ENCODE measurements at regions not wholly inside any gene's neighbourhood (a gene's known extent, or its start where the extent isn't known, plus 50 kb on each side); places are given as distances from the start of the nearest gene placed in this dataset.
"Not testable (repeated sequence)": the region's sequence is repeated elsewhere in the genome, so short reads cannot be mapped to it uniquely, and the experiment has no call there.

DNA sequence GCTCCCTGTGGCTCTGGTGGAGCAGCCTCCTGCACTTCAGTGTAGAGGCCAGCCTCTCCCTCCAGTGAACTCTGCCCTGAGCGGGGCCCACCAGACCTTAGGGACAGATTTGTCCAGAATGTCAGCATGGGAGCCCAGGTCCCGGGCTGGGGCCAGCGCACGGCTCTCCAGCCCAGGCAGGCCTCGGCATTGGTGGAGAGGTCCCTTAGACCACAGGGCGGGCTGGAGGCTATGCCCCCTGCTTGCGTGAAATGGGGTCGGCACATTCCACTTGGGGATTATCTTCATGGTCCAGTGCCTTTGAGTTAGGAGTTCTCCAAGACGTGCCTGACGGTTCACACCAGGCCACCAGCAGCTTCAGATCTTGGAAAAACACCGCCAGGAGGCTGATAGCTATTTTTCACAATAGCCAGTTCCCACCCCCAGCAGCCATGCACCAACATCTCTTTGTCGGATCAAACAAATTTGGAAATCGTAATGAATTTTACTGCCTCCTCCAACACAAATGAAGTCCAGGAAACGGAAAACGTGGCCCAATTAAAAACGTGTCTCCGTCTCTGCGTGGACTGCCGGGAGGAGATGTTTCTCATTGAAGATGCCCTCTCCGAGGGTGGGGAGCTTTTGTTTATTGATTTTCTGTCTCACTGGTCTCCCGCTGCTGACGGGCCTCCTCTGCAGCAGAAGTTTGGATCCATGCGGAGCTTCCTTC lies 110.0 kb upstream of the CIBAR2 start:
- DNase-seq = no peak

DNA sequence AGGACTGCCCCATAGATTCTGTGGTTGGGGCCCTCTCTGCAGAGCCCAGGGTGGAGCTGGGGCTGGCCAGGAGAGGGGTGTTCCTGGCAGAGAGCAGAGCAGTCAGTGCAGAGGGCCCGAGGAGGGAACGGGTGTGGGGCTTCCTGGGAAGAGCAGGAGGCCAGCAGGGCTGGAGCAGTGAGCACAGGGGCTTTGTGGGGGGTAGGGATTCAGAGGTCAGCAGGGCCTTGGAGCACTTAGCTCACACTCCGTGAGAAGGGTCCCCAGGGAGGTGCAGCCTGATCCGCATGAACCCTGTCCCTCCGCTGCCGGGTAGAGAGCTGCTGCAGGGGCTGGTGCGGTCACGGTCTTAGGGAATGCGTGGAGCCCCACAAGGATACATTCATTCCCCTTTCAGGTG lies 113.0 kb upstream of the CIBAR2 start:
- no peak for DNase-seq

DNA sequence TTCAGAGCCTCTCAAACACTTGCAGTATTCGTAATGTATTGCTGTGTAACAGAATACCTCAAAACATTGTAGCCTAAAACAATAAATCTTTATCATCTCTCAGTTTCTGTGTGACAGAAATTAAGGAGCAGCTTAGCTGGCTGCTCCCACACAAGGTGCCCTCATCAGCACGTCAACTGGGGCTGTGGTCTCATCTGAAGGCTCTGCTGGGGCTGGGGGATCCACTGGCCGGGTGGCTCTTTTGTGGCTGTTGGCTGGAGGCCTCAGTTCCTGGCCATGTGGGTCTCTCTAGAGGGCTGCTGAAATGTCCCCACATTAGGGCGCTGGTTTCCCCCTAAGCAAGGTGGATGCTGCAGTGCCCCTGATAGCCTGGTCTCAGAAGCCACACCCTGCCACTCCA lies 113.4 kb upstream of the CIBAR2 start:
- no peak for DNase-seq

DNA sequence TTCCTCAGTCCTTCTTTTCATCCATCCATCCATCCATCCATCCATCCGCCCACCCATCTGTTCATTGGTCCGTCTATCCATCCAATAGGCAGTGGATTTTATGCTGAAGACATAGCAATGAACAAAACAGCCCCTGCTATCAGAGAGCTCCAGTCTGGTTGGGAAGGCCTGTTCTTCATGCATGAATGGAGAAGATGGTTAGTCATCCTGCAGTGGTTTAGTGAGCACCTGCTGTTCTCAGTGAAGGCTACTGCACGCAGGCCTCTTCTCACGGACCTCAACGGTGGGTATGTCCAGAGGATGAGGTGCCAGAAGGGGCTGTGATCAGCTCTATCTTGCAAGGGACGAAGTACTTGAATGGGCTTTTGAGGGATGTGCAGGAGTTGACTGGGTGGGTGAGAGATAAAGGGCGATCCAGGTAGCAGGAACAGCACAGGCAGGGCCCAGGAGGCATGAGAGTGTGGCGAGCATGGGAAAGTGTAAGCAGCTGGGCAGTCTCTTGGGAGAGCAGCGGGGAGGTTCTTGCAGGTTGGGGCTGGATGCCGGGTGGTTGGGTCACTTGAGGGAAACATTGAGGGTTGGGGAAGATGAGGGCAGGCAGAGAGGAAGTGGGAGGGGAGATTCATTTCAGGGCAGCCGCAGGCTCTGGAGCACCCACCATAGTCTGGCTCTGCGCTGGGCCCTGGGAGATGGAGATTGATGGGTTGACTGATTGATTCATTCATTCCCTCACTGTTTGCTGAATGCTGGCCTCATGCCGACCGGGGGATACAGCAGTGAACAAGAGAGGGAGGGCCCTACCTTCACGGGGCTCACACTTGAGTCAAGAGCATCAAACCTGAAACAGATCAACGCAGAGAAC lies 115.0 kb upstream of the CIBAR2 start:
- peak; percentile 56 for DNase-seq

DNA sequence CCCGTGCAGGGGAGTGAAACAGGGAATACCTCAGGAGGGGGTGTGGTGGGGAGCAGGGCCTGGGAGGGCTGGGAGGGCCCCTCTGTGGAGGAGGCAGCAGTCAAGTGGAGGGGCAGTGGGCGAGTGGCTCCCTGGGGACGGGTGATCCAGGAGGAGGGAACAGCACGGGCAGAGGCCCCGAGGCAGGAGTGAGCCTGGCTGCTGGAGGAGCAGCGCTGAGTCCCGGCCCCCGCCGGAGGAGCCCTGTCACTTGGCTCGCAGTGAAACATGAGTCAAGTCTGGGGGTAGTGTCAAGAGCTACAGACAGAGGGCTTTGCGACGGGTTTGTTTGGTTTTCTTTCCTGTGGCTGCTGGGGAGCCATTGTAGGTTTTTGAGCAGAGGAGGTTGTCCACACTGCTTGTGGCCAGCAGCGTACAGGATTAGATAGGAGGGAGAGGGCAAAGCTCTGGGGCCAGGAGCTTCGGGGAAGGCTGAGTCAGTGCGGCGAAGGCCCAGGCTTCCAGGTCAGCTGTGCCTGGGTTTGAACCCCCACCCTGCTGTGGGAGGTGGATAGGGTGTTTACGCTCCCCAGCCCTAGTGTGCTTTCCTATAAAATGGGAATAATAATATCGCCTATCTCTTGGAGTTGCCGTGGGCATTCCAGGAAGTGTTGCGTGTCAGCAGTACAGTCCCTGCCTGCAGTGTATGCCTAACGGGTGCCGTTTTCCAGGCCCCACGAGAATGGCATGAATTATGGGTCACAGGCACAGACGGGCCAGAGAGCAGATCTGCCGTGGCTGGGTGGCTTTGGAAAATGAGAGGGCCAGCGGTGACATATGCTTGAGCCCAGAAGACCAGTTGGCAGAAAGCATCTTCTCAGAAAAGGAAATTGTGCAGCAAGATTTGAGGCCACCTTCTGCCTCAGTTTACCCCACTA lies 115.9 kb upstream of the CIBAR2 start:
- peak; percentile 56 for DNase-seq

DNA sequence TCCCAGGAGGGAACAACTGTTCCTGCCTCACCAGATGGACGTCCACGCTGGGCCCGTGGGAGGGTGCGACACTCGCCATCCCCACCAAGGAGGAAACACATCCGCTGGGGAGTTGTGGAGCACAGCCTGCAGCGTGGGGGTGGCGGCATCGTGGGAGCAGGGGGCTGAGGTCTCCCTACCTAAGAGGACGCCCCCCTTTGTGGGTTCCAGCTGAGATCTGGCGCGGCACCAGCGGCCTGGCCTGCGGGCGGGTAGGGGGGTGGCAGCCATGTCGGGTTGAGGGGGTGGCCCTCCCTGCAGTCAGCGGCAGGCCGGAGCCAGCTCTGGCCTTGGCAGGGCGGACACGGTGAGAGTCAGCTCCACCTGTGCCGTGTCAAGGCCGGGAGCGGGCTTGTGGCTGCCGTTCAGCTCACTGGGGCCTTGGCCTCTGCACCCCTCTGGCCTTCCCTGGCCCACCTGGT lies 116.7 kb upstream of the CIBAR2 start:
- no peak for DNase-seq

DNA sequence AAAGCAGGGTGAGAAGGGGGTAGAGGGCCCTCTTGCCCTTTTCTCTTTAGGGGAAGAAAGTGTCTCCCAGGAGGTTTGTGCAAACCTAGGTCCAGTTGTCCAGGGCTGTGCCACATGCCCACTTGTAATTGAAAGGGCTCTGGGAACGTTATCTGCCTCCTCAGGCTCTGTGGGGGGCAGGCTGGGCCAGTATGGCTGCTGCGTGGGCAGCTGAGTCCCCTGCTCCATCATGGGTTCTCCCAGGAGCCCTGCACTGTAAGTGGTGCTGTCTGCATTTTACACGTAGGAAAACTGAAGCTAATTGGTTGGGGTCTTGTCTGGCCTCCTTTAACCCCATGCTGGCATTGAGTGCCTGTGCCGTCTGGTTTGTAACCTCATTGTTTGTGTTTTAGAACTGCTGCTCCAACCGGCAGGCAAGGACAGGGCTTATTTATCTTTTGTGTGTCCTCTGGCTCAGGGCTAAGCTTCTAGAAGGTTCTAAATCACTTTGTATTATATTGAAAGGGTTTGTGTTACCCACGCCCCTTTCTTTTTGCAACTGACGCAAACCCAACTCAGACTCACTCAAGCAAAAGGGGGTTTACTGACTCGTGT lies 117.7 kb upstream of the CIBAR2 start:
- no peak for DNase-seq

DNA sequence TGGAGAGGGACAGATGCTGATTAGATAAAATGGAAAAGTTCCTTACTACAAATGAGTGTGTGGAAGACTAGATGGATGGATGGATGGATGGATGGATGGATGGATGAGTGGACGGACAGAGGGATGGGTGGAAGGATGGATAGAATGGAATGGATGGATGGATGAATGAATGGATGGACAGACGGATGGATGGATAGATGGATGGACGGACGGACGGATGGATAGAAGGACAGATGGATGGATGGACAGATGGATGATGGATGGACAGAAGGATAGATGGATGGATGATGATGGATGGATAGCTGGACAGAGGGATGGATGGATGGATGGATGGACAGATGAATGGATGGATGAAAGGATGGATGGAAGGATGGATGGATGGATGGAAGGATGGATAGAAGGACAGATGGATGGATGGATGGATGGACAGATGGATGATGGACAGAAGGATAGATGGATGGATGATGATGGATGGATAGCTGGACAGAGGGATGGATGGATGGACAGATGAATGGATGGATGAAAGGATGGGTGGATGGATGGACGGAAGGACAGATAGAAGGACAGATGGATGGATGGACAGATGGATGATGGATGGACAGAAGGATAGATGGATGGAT lies 118.6 kb upstream of the CIBAR2 start:
- DNase-seq = not testable (repeated sequence)

DNA sequence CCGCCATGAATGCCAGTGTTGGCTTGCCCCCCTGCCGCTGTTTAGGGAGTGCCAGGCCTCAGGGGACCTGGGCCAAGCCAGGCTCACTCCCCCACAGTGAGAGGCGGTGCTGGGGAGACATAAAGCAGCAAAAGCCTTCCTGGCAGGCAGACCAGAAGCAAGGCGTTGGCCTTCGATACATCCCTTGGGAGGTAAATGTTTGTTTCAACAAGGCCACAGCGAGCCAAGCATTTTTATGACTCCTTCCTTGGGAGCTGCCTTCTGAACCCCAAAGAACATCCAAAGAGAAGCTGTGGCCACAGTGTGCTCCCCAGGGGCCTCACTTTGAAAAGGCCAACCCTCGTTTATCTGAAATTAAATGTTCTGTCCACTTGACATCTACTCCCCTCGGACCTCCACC lies 119.7 kb upstream of the CIBAR2 start:
- no peak for DNase-seq

DNA sequence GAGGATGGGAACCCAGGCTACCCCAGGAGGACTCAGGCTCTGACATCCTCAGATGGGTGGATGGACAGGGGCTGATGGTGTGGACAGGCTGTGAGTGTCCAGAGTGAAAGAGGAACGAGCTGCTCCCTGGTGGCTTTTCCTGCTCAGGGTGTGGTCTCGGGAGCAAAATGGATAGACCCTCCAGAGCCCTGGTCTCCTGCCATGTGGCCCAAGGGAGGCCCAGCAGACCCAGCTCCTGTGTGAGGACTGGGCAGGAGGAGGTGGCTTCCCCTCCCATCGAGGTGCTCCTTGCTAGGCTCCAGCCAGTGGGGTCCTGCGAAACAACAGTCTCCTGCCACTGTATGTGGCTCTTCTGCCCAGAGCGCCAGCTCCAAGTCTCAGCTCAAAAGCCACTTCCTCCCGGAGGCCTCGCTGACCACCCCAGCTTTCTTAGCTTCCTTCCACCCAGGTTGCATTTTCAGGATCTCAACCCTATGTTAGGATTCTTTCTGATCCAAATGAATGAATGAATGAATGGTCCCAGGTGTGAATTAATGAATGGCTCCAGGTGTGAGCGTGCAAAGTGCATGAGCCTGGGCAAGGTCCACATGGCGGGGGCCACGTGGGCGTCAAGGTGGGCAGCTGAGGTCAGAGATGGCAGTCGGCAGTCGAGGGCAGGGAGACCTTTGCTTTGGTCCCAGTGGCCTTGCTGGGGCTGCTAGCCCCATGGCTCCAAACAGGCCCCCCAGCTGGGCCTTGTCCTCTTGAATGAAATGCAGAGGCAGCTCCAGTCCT lies 120.3 kb upstream of the CIBAR2 start:
- DNase-seq = no peak

DNA sequence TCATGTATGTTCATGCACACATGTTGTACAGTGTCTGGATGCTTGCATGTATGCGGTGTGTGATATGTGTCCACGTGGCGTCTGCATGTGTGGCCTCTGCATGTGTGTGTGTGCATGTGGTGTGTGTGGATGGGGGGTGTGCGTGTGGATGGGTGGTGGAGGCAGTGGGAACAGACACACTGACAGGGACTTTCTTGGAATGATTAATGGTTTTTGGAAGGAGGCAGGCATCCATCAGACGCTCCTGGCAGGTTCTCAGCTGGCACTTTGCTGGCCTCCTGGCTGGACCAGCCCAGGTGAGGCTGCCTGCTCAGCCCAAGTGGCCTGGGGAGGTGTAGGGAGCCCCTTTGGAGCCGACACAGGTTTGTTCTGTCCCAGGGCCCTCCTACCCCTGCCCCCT lies 121.2 kb upstream of the CIBAR2 start:
- DNase-seq = no peak

DNA sequence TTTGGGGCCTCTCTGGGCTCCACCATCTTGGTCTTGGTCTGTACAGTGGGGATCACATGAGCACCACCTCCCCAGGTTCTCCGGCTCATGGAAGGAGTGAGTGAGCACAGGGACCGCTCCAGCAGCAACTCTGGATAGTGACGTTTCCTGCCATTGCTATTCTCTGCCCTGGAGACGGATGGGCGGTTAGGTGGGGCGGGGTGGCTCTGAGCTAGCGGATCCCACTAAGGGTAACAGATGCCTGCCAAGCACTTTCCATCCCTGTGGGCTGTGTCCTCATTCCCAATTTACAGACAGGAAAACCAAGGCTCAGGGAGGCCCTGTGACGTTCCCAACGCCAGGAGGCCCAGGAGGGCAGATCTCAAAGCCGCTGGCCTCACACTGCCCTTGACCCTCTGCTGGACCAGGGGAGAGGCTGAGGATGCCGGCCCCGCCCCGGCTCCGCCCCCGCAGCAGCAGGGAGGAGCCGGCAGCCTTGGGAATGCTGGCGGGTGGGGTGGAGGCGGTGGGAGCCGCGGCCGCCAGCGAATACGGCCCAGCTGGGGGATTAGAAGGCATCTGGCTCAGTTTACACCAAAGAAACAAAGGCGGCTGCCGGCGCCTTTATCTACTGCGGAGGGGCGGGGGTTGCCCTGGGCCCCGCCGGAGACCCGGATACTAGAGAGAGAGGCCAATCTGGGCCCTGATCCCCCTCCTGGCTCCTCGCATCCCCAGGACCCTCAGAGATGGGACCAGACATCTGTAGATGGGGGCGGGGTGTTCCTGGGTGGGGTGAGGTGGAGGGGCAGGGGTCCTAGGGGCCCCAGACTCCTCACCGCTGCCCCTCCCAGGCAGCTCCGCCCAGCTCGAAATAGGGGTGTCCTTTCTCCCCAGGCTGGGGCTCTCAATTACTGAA lies 122.3 kb upstream of the CIBAR2 start:
- DNase-seq = no peak

DNA sequence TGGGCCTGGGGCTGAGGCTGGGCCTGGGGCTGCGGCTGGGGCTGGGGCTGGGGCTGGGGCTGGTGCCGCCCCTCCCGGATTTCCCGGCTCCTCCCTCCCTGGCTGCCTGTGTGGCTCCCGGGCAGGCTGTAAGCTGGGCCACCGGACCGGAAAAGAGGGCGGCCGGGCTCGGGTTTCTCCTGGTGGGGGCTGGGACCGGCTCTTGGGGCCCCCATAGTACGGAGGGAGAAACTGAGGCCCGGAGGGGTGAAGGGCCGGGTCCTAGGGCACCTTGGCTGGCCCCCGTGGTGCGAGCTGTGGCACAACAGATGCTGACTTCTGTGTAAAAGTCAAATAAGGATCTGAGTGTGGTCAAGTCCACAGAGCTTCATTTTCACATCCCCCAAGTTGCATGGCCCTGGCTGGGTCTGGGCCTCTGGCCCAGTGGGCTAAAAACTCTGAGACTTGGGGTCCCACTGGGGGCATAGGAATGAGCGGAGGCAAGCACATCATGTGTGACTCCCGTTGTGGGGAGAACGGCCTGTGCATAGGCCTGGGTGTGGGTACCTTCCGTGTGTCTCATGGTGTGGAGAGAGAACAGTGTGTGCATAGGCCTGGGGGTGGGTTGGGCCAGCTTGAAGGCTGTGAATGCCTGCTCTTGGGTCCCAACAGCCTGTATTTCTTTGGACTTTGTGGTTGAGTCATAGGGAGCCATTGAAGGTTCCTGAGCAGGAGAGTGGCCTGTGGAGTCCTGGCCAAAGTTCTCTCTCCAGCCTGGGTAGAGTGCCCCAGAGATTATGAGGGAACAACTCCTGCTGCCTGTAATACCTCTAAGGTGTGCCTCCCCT lies 123.9 kb upstream of the CIBAR2 start:
- DNase-seq = no peak

DNA sequence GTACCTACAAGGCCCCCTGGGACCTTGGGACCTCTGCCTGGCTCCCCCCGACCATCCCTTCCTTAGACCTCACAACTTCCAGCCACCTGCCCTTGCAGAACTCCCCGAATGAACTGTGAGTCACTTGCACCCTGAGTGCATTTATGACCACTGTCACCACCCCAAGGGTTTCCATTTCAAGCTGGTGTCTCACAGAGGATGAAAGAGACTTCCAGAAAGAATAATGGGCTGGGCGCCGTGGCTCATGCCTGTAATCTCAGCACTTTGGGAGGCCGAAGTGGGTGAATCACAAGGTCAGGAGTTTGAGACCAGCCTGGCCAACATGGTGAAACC lies 124.5 kb upstream of the CIBAR2 start:
- DNase-seq = no peak

DNA sequence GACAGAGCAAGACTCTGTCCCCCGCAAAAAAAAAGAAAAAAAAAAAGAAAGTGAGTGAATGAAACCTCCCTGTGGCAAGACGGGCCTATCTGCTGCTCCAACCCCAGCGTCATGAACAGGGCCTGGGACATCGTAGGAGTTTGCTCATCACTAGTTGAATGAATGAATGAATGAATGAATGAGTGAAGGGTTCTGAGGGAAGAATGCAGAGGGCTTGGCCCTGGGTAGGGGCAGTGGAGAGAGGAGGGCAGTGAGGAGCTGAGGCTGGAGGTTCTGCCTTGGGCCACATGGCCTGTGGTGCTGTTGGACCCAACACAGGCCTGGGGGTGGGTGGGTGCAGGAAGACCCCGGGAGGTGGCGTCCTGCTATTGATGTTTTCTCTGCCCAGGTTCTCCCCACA lies 125.5 kb upstream of the CIBAR2 start:
- DNase-seq = no peak

DNA sequence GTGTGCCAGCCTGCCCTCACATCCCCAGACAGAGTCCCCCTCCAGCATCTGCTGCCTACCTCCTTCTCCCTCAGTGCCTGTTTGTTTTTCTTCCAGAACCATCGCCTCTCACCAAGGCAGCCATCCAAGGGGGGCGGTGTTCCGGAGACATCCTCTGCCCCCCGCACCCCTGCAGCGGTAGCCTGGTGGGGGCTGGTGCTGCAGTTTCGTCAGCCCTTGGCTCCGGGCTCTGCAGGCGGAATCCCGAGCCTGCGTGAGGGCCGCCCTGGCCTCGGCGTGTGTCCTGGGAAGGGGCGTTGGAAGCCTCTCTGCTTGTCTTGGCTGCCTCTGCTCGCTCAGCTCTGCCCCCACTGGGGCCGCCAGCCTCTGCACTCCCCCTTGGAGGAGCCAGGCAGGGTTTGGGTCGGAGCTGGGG lies 126.0 kb upstream of the CIBAR2 start:
- no peak for DNase-seq

DNA sequence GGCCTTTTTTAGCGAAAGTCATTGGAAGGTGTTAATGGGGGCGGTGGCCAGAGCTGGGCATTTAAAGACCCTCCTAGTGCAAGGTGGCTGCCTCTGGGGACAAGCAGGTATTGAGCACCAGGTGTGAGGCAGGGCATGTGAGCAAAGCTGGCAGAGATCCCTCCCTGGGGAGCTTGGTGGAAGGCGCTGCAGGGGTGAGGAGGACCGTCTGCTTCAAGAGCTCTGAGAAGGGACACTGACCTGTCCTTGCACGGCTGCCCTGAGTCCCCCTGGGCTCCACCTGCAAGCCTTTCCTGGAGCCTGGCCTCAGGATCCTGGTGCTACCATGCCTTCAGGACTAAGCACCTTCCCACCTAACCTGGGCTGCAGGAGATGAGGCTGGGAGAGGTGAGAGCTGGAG lies 127.0 kb upstream of the CIBAR2 start:
- DNase-seq = no peak

DNA sequence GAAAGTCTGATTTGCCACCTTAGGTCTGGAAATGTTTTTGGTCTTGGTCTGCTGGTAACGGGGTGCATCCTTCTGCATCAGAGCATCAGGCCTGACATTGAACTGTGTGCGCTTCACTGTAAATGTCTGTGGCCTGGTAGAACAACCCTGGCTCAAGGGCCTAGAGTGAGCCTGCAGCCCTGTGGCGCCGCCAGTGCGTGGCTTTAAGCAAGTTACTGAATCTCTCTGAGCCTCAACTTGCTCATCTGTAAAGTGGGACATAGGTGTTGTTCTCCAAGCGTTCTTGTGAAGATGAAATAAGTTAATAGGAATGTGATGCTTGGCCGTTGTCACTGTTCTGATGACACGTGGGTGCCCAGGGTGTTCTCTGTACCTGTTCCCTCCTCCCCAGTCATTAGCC lies 127.6 kb upstream of the CIBAR2 start:
- no peak for DNase-seq

Measured in DMS79 (cell line).